ENCODE measurements at regions not wholly inside any gene's neighbourhood (a gene's known extent, or its start where the extent isn't known, plus 50 kb on each side); places are given as distances from the start of the nearest gene placed in this dataset.

DNA sequence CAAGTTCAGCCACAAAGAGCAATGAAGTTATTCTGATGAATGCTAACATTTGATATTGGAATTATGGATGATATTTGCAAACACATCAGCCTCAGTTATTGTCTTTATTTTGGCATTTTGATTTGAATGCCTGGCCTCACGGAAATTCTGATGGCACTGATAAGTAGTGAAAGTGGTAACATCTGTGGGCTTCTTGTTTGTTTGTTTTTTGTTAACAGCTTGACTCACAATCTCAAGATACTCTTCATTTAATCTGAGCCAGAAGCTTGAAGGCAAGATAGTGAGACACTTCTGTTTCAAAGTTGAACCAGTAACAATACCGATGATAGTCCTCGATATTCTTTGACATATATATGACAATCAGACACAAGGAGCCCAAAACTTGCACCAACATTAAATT, 182.9 kb upstream of the NFIA start:
- TF ChIP-seq, protein P1, sequence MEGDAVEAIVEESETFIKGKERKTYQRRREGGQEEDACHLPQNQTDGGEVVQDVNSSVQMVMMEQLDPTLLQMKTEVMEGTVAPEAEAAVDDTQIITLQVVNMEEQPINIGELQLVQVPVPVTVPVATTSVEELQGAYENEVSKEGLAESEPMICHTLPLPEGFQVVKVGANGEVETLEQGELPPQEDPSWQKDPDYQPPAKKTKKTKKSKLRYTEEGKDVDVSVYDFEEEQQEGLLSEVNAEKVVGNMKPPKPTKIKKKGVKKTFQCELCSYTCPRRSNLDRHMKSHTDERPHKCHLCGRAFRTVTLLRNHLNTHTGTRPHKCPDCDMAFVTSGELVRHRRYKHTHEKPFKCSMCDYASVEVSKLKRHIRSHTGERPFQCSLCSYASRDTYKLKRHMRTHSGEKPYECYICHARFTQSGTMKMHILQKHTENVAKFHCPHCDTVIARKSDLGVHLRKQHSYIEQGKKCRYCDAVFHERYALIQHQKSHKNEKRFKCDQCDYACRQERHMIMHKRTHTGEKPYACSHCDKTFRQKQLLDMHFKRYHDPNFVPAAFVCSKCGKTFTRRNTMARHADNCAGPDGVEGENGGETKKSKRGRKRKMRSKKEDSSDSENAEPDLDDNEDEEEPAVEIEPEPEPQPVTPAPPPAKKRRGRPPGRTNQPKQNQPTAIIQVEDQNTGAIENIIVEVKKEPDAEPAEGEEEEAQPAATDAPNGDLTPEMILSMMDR (IDR thresholded peaks at IDR 0.05; ENCODE audit: insufficient read depth, low read depth, low read length, missing control alignments), result no peak
- DNase-seq (ENCODE audit: low read depth), result no peak
- H3K4me3 ChIP-seq (ENCODE audit: low read depth, low read length), result no peak overlapping the region

- peak; percentile 33 for DNase-seq (ENCODE audit: low read depth)
- TF ChIP-seq, protein P1 (IDR thresholded peaks at IDR 0.05; ENCODE audit: insufficient read depth, low read depth, low read length, missing control alignments), result no peak
- no peak overlapping the region for H3K4me3 ChIP-seq (ENCODE audit: low read depth, low read length)
These were observed 183.4 kb upstream of the NFIA start for GRCh38 chr1:60898987-60899386.

GRCh38 chr1:60898413-60898812, 183.9 kb upstream of the NFIA start:
- TF ChIP-seq, protein P1 (IDR thresholded peaks at IDR 0.05; ENCODE audit: insufficient read depth, low read depth, low read length, missing control alignments), result no peak
- DNase-seq (ENCODE audit: low read depth), result no peak
- H3K4me3 ChIP-seq (ENCODE audit: low read depth, low read length), result no peak overlapping the region

DNA sequence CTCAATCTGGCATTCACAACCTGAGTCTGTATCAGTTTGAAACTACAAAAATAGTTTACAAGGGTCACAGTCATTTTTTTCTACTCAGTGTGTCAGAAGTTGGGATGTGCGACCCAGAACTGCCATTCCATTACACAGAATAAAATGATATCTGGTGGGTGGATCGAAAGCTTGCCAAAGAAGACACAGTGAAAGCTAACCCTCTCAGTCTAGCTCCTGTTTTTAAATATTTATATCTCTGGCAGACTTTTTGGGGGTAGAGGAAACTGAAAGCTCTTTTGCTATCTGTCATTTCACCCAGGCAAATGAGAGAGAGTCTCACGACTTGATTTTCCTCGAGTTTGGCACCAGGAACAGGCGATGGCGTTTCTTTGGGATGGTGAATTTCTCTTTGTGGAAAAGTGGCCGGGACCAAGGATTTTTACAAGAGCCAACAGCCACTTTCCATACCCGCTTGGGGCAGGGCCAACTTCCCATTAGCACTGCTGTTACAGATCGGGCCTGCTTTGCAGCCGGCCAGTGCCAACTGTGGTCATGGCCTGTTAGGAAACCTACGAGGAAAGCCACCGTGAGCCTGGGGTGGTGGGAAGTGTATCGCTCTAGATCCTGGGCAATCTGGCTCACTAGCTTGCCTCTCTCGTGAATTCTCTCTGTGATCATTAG, 185.5 kb upstream of the NFIA start:
- TF ChIP-seq, protein P1 (IDR thresholded peaks at IDR 0.05; ENCODE audit: insufficient read depth, low read depth, low read length, missing control alignments), result no peak
- DNase-seq (ENCODE audit: low read depth), result no peak
- H3K4me3 ChIP-seq (ENCODE audit: low read depth, low read length), result no peak overlapping the region

DNA sequence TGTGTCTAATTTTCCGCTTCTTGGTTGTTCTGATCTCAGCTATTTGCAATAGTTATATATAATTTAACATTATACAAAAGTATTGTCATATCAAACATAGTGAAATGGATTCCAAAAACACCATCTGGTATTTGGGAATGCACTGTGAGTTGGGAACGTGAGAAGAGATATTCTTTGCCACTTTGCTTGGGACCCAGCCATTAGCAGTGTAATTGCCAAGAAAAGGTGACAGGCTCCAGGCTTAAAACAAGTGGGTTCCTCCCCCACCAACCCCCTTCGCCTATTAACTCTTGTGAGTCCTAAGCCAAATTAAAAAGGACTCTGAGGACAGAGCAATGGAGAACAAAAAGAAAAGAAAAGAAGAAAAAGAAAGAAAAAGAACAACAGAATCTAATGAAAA, 186.7 kb upstream of the NFIA start:
- DNase-seq (ENCODE audit: low read depth), result no peak
- TF ChIP-seq, protein P1 (IDR thresholded peaks at IDR 0.05; ENCODE audit: insufficient read depth, low read depth, low read length, missing control alignments), result no peak
- H3K4me3 ChIP-seq (ENCODE audit: low read depth, low read length), result no peak overlapping the region

DNA sequence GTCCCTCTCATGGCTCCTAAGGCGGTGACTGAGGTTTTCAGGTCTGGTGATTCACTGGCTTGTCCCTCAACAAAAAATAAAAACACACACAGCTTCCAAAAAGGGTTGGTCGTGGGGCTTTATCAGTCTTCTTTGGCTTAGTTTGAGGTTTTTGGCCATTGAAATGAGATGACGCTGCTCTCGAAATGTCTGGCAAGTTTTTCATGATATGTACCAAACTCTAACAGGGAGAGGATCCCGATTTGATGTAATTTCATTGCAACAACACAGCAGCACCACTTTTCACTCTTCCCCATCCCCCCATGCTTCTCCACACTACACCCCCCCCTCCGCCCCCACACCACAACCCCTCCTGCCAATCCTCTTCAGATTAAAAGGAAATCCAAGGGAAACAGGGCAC, 187.1 kb upstream of the NFIA start:
- no peak overlapping the region for H3K4me3 ChIP-seq (ENCODE audit: low read depth, low read length)
- TF ChIP-seq, protein P1 (IDR thresholded peaks at IDR 0.05; ENCODE audit: insufficient read depth, low read depth, low read length, missing control alignments), result no peak
- no peak for DNase-seq (ENCODE audit: low read depth)

GRCh38 chr1:60894741-60895140, 187.6 kb upstream of the NFIA start:
- TF ChIP-seq, protein P1 (IDR thresholded peaks at IDR 0.05; ENCODE audit: insufficient read depth, low read depth, low read length, missing control alignments), result no peak

More at GRCh38 chr1:60894741-60895140, 187.6 kb upstream of the NFIA start:
- no peak for DNase-seq (ENCODE audit: low read depth)
- H3K4me3 ChIP-seq (ENCODE audit: low read depth, low read length), result no peak overlapping the region
